HG02885 (cell line): ENCODE measurements at regions not wholly inside any gene's neighbourhood (a gene's known extent, or its start where the extent isn't known, plus 50 kb on each side); places are given as distances from the start of the nearest gene placed in this dataset.

Experiments
- ATAC-seq: cut with Tn5 transposase; IDR thresholded peaks from one replicate; pipeline ENCODE4 v1.9.1; 2021; ENCODE audit warnings: mild to moderate bottlenecking; ENCODE audit not compliant: unreplicated experiment, poor library complexity

DNA sequence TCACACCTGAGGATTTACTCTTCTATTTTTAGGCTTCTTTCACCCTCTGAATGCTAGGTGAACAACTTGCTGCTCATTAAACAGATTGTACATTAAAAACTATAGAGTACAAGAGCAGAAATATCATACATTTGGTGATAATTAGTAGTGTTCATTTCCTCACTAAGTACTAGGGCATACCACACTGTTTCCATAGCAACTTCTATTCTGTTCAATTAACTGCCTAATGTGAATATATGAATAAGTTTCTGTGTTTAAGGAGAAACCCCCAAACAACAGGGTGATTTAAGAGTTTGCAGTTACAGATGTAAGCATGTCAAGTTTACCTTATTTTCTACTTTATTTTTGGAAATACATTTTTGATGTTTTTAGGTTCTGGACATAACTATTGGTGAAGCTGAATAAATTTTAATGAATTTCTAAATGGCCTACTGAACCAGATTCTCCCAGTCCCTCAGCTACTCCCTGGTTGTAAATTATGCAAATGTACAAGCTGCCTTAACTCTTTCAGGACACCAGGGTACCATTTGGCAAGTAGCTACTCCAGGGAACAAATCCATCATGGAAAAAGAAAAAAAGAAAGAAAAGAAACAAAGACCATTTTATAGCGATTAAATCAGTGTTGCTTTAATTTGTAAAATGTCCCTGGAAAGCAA, 199.8 kb upstream of the NAV3 start:
- ATAC-seq: no peak

DNA sequence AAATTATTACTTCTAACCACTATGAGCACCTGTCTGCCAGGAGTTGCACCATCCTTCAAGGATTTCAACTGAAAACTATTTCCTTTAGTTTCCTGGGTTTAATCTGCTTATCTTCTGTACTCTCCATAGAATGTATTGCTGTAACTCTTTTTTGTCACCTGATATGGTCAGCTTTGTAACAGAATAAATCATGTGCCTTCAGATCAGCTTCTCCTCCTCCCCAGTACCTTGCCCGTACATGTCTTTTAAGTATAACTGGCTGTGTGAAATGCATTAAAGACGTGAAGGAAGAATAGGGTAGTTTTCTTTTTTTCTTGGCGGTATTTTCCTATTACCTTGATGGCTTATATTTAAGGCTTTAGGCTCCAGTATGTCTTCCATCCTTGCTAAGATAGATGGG, 200.3 kb upstream of the NAV3 start:
- no peak for ATAC-seq

DNA sequence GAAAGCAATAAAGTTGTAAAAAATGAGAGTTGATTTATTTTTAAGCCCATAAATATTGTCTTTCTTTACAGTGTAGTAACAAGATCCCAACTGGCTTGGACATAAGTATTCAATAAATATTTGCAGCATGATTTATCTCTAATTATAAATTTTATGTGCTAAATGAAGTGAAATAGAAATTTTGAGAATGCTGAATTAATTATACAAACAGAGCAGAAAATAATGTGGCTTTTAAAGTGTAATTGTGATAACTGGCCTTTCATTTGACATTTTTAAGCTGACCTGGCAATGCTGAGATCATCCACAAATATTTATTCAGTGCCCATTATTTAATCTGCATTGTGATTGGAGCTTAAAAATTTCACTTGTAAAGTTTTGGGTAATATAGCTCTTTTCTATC, 201.6 kb upstream of the NAV3 start:
- ATAC-seq: no peak

DNA sequence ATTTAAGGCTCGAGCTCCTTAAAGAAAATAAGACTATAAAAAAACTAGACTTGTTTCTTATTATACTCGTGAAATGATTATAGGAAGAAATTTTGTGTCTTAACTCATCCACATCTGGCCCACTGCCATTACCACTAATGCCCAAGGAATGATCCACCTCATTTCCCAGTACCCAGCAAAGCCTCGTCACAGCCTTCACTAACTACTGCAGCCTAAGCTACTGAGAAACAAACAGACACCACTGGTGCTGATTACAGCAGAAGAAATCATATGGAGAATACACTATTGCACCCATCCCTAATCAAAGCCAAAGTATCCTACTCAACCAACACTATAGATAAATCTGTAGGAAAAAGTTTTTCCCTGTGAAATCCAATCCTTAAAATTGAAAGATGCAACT, 205.3 kb upstream of the NAV3 start:
- ATAC-seq: no peak

DNA sequence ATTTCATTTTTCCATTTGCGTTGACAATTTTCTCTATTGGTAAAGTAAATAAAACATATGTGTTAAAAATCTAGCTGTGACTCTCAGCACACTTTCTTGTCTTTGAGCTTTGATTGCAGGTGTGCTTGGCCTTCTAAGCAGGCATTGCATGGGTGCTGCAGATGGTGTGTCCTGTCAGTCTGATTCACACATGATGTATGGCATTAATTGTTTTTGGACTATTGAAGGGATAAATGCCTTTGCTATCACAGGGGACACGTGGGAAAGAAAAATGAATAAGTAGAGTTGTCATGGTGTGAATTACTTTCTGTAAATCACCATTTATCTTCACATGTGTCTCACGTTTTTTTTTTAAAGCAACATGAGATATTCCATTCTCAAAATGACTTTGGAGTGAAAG, 211.3 kb upstream of the NAV3 start:
- no peak for ATAC-seq

DNA sequence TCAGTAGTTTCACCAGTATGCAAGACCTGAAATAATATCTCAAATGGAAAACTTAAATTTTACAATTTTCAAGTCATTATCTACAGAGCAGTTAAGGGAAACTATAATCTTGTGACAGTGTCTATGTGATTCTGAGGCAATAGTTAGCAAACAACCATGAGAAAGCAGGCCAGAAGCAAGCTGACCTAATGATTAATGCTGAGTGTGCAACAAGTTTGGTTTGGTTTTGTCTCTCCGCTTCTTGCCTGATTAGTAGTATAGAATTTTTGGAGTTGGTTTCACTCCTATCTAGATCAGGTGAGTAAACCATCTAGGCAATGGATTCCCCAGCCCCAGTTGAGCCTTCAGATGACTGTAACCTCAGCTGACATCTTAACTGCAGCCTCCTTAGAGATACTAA, 212.9 kb upstream of the NAV3 start:
- no peak for ATAC-seq

DNA sequence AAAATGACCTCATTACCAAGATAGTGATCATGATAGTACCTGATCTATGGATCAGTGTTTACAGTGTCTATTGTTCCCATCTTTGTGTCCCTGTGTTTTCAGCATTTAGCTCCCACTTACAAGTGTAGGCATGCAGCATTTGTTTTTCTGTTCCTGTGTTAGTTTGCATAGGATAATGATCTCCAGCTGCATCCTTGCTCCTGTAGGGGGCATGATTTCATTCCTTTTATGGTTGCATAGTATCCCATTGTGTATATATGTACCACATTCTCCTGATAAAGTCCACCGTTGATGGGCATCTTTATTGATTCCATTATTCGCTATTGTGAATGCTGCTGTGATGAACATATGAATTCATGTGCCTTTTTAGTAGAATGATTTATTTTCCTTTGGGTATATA, 215.4 kb upstream of the NAV3 start:
- no peak for ATAC-seq

DNA sequence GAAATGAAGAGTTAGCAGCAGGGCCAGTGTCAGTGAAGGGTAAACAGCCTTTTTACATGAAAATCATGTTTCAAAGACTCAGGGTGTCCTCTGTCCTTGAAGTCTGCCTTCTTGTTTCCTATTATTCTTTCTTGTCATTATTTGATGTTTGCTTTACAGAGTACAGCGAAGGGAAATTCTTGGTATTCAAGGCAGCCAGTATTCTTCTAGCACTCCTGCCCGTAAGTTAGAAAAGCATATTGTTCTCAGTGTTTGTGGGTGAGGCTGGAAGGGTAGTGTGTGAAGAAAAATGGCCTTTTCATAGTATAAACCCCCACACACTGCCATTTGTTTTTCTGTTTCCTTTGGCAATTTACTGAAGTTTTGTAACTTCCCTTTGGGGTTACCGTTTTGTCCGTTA, 217.3 kb upstream of the NAV3 start:
- ATAC-seq: no peak

DNA sequence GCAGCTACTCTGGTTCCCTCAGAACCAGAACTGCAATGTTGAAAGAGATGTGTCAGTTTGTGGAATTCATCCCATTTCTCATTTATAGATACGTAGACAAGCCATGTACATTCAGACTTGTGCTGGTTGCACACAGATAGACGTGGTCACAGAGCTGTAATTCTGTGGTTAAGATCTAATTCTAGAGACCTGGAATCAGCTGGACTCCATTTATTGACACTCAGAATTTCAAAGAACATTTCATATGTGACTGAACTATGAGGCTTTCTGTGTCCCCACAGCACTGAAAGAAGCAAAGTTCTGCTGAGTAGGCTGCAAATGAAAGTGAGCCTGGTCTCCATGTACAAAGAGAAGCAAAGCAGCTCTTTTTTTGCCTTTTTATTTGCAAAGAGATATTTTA, 220.2 kb upstream of the NAV3 start:
- ATAC-seq: no peak

DNA sequence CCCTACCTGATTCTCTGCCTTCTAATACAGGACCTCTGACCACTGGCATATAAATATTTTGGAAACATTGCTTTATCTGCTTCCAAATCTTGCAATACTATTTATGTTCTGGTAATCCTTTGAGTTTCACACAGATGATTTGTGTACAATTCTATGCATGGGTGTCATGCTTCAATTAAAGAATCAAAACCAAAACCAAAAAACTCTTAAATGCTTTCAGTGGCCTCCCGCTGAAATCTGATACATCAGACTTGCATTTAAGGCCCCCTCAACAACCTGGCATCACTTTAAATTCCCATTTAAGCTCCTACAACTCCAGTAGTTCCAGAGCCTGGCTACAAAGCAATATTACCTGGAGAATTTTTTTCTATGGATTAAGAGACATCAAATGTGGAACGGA, 221.7 kb upstream of the NAV3 start:
- ATAC-seq: no peak

DNA sequence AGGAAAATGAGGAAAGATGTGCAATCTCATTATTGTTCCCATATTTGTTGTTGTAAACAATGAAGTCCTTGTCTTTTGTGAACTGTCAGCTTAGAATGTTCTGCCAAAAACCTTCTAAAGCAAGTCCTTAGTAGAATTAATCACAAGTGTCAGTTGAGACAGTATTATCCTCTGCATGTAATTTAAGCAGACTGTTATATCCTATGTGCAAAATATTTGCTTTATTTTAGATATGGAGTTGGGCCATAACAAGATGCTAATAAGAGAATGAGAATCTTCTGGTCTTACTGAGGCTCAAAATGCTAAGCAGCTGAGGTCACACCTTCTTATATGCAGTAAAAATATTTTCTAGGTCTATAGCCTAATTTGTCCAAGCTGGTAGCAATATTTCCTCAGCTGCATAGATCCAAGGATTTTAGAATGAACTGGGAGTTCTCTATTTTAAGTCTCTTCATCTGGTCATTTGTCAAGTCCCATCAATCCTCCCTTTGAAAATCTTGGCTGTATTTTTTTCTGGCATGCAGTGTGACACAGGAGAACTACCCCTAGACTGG, 222.3 kb upstream of the NAV3 start:
- ATAC-seq: no peak

DNA sequence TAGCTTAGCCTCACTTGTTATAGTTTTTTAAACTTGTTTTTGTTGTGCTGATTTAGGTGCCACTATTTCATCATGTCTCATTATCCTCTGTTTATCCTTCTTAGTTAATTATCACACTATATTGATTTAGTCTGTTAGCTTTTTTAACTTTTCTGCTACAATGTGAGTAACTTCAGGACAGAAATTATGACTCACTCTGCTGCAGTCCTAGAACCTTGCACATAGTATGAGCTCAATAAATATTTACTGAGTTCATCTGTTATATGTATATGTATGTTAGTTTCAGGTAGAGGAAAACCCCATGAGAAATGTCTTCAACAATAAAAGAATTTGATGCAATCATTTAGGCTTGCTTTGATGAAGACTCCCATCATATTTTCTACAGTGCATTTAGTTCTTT, 224.3 kb upstream of the NAV3 start:
- ATAC-seq: no peak

DNA sequence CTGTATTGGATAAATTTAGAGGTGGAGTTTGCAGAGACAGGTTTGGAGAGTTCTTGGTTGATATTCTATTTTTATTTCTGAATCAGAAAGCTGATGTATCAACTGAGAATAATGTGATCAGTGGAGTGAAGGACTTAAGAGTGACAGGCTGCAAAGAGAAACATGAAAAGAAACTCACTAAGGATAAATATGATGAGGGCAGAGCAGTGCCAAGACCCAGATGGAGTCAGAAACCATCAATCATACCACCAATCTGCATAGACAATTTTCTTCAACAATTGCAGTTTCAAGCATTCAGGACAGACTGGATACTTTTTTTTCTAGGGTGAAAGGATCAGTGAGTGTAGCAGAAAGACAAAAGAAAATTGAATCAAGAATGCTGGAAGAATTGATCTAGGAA, 226.7 kb upstream of the NAV3 start:
- no peak for ATAC-seq

DNA sequence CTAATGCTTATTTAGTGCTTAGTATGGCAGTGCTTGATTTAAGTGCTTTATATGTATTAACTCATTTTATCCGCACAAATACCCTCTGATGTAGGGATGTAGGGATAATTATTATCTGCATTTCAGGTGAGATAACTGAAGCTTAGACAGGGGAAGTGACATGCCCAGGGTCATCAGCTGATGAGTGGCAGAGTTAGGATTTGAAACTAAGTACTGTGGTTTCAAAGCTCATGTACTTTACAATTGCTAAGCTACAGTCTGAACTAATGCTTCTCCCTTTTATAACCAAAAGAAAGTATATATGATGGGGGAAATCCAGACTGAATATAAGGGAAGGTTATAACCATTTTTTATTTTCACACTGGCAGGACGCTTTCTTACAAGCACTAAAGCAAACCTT, 229.6 kb upstream of the NAV3 start:
- no peak for ATAC-seq

DNA sequence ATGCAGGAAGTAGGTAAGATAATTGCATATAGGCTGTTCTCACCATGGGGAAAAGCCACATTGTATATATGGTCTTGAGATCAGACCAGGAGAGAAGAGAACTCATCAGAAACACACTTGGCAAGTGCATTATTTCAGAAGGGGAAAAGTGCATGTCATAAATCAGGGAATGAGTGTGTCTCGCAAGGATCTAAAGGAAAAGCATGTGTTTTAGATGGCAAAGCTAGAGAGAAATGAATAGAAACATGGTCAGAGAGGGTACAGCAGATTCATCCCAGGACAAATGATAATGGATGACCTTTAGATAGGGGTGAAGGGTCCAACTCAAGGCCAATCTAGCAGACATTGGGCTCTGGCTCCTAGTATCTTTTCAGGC, 230.2 kb upstream of the NAV3 start:
- ATAC-seq: no peak

DNA sequence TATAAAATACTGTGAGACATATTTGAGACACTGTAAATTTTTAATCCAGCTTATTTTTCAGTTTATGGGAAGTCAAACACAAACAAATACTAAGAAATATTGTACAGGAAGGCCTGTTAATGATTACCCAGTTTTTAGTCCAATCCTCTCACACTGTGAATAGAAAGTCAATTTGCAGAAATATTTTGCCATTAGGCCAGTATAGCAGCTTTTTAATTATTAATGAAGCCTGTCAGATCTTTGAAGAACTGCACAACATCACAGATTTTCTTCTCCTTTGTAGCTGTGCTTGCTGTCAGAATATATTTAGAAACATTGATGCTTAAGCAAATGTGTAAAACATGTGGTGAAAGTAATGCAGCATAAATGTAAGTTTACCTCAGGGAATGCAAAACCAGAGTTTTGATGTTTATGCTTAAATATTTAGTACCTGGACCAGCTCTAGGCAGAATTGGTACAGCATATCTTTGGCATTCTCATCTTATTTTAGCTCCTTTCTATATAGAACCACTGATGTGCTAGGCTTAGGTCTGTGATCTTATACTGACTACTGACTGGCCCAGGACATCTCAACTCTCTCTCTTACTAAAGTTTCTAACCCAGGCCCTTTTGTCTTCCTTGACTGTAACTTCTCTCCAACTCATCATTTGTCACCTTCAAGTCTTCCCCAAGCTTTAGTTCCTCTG, 230.8 kb upstream of the NAV3 start:
- no peak for ATAC-seq

DNA sequence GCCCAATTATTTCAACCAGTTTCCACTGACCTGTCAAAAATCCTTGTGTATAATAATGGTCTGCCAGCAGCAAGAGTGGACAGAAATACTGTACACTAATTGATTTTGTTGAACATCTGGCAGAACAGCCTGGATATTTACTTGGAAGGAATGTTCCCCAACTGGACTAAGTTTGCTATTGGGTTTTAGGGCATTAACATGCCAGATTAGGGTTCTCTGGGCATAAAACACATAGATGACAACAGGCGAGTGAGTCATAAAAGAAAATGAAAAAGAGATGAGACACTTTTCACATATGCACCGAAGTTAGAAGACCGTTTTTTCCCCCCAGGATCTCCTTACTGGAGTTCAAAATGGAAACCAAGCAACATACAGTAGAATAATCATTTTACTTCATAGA, 236.3 kb upstream of the NAV3 start:
- ATAC-seq: no peak

DNA sequence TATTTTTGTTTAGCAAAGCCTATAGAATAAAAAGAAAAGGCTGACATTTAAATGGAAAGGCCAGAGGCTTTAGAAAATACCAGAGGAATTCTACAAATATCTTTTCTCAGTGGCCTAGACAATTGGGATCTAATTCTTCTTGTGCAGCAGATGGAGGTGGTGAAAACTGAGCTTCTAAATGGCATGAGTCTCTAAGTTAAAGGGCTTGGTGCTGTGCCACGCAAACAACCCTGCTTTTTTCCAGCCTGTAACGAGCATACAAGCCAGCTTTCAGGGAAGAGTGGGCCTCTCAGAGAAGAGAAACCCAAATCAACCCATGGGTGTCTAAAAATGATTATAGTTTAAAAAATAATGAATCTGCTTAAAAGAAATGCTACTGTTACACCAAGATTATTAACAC, 237.9 kb upstream of the NAV3 start:
- no peak for ATAC-seq

DNA sequence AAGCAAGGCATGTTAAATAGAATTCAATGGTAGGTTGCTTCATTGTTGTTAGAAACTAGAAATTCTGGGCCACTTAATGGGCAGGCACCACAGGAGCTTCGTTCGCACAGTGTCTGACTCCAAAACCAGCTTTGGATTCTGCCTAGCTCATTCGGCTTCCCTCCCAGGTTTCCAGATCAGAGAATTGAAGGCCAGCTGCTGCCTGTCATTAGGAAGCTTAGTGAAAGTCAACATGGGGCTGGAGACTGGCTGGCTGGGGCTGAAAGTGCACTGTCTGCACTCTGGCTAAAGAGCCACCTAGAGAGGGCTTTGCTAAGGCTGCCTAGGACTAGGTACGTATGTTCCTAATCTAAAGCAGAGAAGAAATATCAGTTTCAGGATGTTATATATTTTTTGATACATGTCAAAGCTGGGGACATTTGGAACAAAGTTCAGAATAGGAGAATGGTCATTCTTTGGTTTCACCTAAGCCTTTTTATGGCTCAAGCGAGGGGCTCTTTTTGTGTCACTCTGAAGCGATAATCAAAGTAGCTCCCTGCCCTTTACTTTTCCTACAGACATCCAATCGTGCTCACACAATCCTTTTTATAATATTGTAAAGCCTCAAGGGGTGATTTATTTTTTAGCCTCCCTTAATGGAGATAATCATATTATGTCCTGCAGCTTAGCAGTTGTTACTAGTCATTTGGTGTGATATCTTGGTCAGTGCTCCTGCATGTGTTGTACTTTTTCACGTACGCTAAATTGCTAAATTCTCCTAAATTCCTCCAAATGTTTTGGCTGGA, 238.5 kb upstream of the NAV3 start:
- ATAC-seq: no peak

DNA sequence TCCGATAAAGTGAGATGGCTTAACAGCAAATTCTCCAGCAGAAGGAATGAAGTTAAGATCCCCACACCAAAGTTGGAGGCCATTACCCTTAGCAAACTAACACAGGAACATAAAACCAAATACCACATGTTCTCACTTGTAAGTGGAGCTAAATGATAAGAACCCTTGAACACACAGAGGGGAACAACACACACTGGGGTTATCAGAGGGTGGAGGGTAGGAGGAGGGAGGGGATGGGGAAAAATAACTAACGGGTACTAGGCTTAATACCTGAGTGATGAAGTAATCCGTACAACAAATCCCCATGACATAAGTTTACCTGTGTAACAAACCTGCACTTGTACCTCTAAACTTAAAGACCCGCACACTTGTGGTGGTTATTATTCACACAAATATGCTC, 240.4 kb upstream of the NAV3 start:
- no peak for ATAC-seq

DNA sequence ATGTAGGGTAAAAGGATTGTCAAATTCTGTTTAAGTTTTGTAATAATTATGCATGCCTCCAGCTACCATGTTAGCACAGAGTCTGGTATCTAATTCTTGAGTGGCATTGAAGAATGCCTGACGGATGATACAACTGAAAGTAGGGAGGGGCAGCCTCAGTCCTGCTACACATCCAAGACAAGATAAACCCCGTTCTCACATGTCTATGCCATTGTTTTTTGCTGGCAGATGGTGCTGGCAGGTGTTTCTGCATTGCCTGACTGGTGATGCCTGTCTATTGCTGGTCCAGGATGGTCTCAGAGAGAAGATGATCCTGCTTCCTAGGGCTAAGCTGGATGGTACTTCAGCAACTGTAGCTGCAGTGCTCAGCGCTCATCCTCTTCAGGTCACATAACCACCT, 245.8 kb upstream of the NAV3 start:
- ATAC-seq: no peak
